ENCODE measurements at regions not wholly inside any gene's neighbourhood (a gene's known extent, or its start where the extent isn't known, plus 50 kb on each side); places are given as distances from the start of the nearest gene placed in this dataset.

- no peak for TF ChIP-seq CTCF (IDR thresholded peaks at IDR 0.05; ENCODE audit: low read length)
- no peak for TF ChIP-seq EZH2 (IDR thresholded peaks at IDR 0.05; ENCODE audit: borderline replicate concordance, low read length)
- Histone ChIP-seq H4K20me1 (ENCODE audit: insufficient read depth, low read length) (no peaks in the 10 kb centered on the region), H3K9ac (ENCODE audit: low read length) (no peak overlapping the region), H2AFZ (ENCODE audit: low read length) (no peak overlapping the region), H3K36me3 (ENCODE audit: insufficient read depth, low read length) (no peaks in the 10 kb centered on the region), H3K9me2 (ENCODE audit: low read depth, low read length) (no peaks in the 10 kb centered on the region), H3K4me3 (ENCODE audit: low read depth, low read length, poor library complexity, severe bottlenecking) (no peak overlapping the region), H3F3A (ENCODE audit: insufficient read depth, low read length) (no peaks in the 10 kb centered on the region), H3K79me2 (ENCODE audit: insufficient read depth, low read length) (no peaks in the 10 kb centered on the region), H3K27me3 (ENCODE audit: insufficient read depth, low read length) (no peaks in the 10 kb centered on the region), H3K27ac (ENCODE audit: low read depth, low read length, poor library complexity, severe bottlenecking) (no peak overlapping the region), H3K4me1 (ENCODE audit: insufficient read depth, low read length, severe bottlenecking) (no peaks in the 10 kb centered on the region), H3K4me2 (ENCODE audit: low read length) (no peak overlapping the region), H3K9me3 (ENCODE audit: low read length) (no peaks in the 10 kb centered on the region)
Observed at GRCh38 chr13:74865656-74866055, 616.3 kb downstream of the TBC1D4 start.

- H4K20me1 ChIP-seq (ENCODE audit: insufficient read depth, low read length) = no peaks in the 10 kb centered on the region
- no peaks in the 10 kb centered on the region for H3K27me3 ChIP-seq (ENCODE audit: insufficient read depth, low read length)
- no peaks in the 10 kb centered on the region for H3K36me3 ChIP-seq (ENCODE audit: insufficient read depth, low read length)
- no peaks in the 10 kb centered on the region for H3K9me3 ChIP-seq (ENCODE audit: low read length)
- H2AFZ ChIP-seq (ENCODE audit: low read length) = no peak overlapping the region
- TF ChIP-seq EZH2 (IDR thresholded peaks at IDR 0.05; ENCODE audit: borderline replicate concordance, low read length) (no peak), CTCF (IDR thresholded peaks at IDR 0.05; ENCODE audit: low read length) (no peak)
- H3K4me2 ChIP-seq (ENCODE audit: low read length) = no peak overlapping the region
- no peak overlapping the region for H3K27ac ChIP-seq (ENCODE audit: low read depth, low read length, poor library complexity, severe bottlenecking)
- no peak overlapping the region for H3K9ac ChIP-seq (ENCODE audit: low read length)
- H3K79me2 ChIP-seq (ENCODE audit: insufficient read depth, low read length) = no peaks in the 10 kb centered on the region
- H3K4me1 ChIP-seq (ENCODE audit: insufficient read depth, low read length, severe bottlenecking) = no peaks in the 10 kb centered on the region
- no peaks in the 10 kb centered on the region for H3K9me2 ChIP-seq (ENCODE audit: low read depth, low read length)
- H3K4me3 ChIP-seq (ENCODE audit: low read depth, low read length, poor library complexity, severe bottlenecking) = no peak overlapping the region
- no peaks in the 10 kb centered on the region for H3F3A ChIP-seq (ENCODE audit: insufficient read depth, low read length)
Observed at GRCh38 chr13:74860789-74861188, 621.2 kb downstream of the TBC1D4 start.

GRCh38 chr13:74850893-74851292 lies 631.1 kb downstream of the TBC1D4 start:
- Histone ChIP-seq H3K9me2 (ENCODE audit: low read depth, low read length) (no peaks in the 10 kb centered on the region), H3K36me3 (ENCODE audit: insufficient read depth, low read length) (no peaks in the 10 kb centered on the region), H3K9ac (ENCODE audit: low read length) (no peak overlapping the region), H3K4me1 (ENCODE audit: insufficient read depth, low read length, severe bottlenecking) (no peaks in the 10 kb centered on the region), H3K27ac (ENCODE audit: low read depth, low read length, poor library complexity, severe bottlenecking) (no peak overlapping the region), H3K27me3 (ENCODE audit: insufficient read depth, low read length) (no peaks in the 10 kb centered on the region), H3K79me2 (ENCODE audit: insufficient read depth, low read length) (no peaks in the 10 kb centered on the region), H3K9me3 (ENCODE audit: low read length) (no peaks in the 10 kb centered on the region; the same call in 1 of the 2 replicates), H3F3A (ENCODE audit: insufficient read depth, low read length) (no peaks in the 10 kb centered on the region), H3K4me3 (ENCODE audit: low read depth, low read length, poor library complexity, severe bottlenecking) (no peak overlapping the region), H2AFZ (ENCODE audit: low read length) (no peak overlapping the region), H4K20me1 (ENCODE audit: insufficient read depth, low read length) (no peaks in the 10 kb centered on the region), H3K4me2 (ENCODE audit: low read length) (no peak overlapping the region)
- TF ChIP-seq EZH2 (IDR thresholded peaks at IDR 0.05; ENCODE audit: borderline replicate concordance, low read length) (no peak), CTCF (IDR thresholded peaks at IDR 0.05; ENCODE audit: low read length) (no peak)

Measured in OCI-LY1 (cell line).